ENCODE measurements at regions not wholly inside any gene's neighbourhood (a gene's known extent, or its start where the extent isn't known, plus 50 kb on each side); places are given as distances from the start of the nearest gene placed in this dataset.

DNA sequence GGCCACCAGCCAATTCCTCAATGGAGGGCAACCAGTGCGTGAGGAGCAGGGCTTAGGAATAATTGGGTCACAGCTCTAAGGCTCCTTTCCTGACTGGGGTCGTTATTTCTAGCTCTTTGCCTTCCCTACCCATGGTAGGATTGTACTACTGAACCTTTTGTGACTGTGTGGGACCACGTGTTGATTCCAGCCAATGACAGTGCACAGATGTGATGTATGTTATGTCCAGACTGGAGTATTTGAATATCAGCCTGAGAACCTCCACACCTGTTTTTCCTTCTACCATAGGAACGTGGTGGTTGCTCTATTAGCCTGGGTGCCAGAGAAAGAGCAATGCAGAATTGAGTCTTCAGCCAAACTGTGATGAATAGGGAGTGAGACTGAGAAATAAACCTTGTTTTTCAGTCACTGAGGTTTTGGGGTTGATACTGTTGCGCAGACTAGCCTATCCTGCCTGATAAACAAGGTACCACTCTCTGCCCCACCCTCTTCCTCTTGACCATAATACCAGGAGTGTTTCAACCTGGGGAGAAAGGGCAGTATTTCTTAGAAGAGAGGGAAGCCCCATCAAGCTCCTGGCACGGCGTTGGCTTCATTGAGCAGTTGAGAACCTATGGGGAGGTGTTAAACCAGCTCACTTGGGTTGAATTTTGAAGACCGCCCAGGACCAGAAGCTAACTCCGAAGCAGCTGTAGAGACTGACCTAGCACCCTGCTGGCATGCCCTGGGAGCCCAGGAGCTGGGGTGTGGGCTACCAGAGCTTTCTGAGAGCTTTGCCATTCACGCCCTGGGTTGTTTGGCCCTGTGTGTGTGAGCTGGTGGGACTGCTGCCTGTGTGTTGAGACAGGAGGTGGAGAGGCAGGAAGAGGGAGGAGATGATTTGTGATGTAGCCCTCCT lies 105.5 kb upstream of the BACH2 start:
- DNase-seq, result peak; percentile 77

GRCh38 chr6:90399970-90400369 lies 103.3 kb upstream of the BACH2 start:
- no peak for DNase-seq

GRCh38 chr6:90397929-90398674 lies 101.5 kb upstream of the BACH2 start:
- peak; percentile 95 for DNase-seq

DNA sequence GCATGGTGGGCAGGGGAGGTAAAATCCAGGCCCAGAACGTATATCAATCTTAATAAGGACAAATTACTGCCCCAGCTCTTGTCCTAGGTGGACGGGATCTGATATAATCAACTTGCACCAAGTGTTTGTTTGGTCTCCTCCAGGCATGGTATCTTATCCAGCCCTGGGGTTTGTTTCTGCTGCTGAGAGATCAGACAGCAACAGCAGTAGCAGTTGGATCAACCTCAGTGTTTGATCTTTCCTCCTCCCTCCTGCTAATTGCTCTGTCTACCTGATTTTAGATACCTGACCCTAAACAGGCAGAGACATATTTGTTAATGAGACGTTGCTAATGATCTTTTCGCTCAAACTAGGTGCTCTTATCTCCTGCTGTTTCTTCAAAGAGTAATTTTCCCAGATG lies 100.4 kb upstream of the BACH2 start:
- DNase-seq, result no peak

DNA sequence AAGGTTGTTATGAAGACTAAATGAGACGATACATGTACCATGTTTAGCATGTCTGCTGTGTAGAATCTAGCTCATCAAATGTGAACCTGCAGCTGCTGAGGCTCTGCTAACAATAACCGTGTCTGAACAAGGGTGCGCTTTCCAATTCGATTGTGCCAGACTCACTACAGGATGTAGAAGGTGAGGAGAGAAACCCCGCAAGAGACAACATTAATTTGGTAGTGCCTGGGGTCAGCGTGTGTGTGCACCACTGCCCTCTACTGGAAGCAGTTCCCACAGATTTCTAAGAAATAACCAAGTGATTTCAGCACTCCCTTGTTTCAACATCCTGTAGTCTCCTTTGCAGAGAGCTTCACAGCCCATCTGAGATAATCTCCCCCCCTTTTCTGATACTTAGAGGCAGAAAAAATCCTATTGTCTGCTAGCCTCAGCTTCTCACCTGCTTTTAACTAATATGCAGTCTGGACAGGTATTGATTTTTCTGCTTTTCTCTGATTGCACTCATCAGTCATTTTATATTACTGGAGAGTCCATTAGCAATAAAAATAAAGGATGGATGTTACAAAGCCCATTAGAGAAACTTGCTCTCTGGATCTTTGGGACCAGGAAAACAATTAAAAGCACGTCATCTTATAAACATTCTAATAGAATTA lies 96.7 kb upstream of the BACH2 start:
- DNase-seq, result peak; percentile 77

- no peak for DNase-seq
Observed at GRCh38 chr6:90390379-90390778, 93.7 kb upstream of the BACH2 start.

GRCh38 chr6:90388395-90388794 lies 91.8 kb upstream of the BACH2 start:
- DNase-seq, result no peak

- no peak for DNase-seq
Observed at GRCh38 chr6:90387826-90388225, 91.2 kb upstream of the BACH2 start.

DNA sequence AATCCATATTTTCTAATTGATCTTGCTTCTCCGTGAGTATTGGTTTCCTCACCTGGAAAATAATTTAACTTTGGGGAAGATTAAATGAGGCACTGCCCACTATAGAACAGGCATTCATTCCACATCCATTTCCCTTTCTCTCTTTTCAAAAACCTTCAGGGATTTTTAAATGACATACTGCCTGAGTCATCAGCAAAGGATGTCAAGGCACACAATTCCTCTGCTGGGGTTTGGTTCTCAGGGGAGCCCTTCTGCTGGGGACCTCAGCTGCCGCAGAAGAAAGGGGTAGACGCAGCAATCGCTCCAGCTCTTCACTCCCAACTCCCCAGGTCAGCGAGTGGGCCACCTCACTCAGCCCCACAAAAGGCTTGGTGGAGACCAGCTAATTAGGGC lies 90.7 kb upstream of the BACH2 start:
- no peak for DNase-seq

DNA sequence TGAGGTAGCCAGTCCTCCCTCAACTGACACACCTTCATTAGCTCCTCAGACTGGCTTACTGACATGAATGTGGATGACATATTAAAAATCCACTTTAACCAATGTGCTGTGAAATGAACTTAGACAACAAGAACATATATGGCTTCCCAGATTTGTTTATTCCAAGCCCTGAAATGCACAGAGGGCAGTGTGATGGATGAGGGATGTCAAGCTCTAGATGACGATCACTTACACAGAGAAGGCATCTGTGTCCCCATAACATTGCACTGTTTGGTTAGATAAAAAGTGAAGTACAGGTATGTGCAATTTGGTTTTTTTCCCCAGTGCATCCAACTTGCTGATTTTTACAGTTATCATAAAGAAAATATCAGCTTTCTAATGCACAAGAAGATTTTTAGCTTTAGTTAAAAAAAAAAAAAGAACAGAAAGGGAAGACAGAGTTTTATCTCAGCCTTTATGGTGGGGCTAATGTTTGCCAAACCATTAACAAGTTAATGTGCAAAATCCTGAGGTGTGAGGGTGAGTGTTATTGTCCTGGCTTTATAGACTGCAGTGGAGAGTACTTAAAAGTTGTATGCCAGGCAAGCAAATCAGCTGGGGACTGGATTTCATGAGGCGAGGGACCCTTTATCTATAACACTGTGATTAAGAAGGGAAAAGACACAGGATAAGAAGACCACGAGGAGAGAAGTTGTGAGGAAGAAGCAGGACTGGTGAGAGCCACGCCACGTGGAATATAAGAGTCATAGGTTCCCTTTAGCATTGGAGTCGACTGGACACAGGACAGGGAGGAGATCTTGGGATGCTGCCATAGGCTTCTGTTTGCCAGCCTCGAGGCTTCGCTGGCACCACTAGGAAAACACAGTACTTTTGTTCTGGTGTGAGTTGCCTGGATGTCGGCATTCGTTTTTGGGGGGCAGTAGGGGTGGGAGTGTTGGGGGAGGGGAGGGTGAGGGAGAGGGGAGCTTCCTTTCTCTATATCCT lies 90.0 kb upstream of the BACH2 start:
- DNase-seq, result no peak

DNA sequence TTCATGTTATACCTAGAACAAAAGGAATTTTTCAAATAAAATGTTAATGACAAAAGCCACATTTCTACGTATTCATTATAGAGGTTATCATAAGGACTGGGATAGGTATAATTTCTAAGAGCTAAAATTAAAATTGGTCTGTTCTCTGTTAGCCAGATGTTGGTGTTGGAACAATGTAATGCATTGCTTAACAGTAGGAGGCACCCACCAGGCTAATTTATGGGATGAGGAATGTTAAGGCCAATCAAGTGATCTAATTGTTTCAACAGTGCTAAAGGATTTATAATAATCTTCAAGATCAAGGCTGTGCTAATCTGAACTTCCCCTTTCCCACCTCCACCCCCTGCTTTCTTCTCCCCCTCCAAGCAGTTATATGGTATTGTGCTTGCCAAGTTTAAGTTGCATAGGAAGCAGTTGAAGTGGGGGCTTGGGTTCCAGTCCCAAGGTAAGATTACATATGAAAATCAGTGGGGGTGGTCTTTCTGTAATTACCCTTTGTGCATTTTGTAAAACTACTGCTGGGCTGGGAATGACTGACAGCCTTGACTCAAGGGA lies 89.2 kb upstream of the BACH2 start:
- DNase-seq, result no peak

- no peak for DNase-seq
Observed at GRCh38 chr6:90384720-90385119, 88.1 kb upstream of the BACH2 start.

GRCh38 chr6:90383196-90383822 lies 86.7 kb upstream of the BACH2 start:
- peak; percentile 33 for DNase-seq

GRCh38 chr6:90382760-90383159 lies 86.1 kb upstream of the BACH2 start:
- no peak for DNase-seq

GRCh38 chr6:90375681-90376439 lies 79.2 kb upstream of the BACH2 start:
- DNase-seq, result no peak

GRCh38 chr6:90374201-90374600 lies 77.6 kb upstream of the BACH2 start:
- no peak for DNase-seq

- no peak for DNase-seq
Observed at GRCh38 chr6:90372885-90373284, 76.2 kb upstream of the BACH2 start.

- no peak for DNase-seq
Observed at GRCh38 chr6:90372450-90372849, 75.8 kb upstream of the BACH2 start.

GRCh38 chr6:90370493-90370959 lies 73.9 kb upstream of the BACH2 start:
- no peak for DNase-seq

DNA sequence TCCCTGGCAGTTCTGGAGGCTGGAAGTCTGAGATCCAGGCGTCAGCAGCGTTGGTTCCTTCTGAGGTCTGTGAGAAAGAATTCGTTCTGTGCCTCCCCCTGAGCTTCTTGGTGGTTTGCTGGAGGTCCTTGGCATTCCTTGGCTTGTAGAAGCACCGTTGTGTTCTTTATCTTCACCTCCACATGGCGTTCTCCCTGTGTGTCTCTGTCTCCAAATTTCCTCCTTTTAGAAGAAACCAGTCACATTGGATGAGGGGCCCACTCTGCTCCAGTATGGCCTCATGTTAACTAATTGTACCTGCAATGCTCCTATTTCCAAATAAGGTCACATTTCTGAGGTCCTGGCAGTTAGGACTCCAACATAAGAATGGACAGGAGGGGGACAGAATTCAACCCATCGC lies 73.0 kb upstream of the BACH2 start:
- no peak for DNase-seq

All from CD4-positive, alpha-beta T cell treated with Interleukin-4 for 4 hours (primary cell).